ENCODE measurements at regions not wholly inside any gene's neighbourhood (a gene's known extent, or its start where the extent isn't known, plus 50 kb on each side); places are given as distances from the start of the nearest gene placed in this dataset.

DNA sequence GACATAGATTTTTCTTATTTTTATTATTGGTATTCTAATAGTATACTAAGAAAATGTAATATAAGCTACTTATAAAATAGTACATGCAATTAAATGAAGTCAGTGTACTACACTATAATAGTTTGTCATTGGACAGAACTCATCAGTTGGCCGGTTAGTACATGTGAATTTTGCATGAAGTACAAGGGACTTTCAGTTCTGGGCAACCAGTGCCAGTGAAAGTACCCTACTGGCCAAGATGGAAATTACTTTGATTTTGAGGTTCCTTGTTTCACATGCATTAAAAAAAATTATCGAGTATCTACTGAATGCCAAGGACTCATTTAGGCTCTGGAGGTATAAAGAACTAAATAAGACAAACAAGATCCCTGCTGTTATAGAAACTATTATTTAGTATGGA lies 213.4 kb upstream of the ELL2 start:
- no peaks in the 10 kb centered on the region for H3K36me3 ChIP-seq (replicated peaks in 1 of 2; ENCODE audit: control insufficient read depth in 1 of 2, insufficient read depth in 2 of 2, low read length in 1 of 2)
- H3K79me2 ChIP-seq (ENCODE audit: insufficient read depth): no peaks in the 10 kb centered on the region
- ChIA-PET POLR2A (no interaction called here), CTCF (interaction anchor here (1.6 kb wide), 1 partner anchor 20 kb away, joined by 3 read pairs; no protein-coding TSS in a partner anchor)
- no peak overlapping the region for H3K27ac ChIP-seq (ENCODE audit: low read depth in 2 of 2, low read length in 1 of 2)
- peak; percentile 24 for DNase-seq
- no peak overlapping the region for H3K9ac ChIP-seq
- no peaks in the 10 kb centered on the region for H3K9me2 ChIP-seq
- no peak overlapping the region for H3K4me2 ChIP-seq
- WGBS (ENCODE audit: low lambda C conversion rate): 88% methylated on average over 2 of the region's 2 CpGs
- TF ChIP-seq, protein P1, sequence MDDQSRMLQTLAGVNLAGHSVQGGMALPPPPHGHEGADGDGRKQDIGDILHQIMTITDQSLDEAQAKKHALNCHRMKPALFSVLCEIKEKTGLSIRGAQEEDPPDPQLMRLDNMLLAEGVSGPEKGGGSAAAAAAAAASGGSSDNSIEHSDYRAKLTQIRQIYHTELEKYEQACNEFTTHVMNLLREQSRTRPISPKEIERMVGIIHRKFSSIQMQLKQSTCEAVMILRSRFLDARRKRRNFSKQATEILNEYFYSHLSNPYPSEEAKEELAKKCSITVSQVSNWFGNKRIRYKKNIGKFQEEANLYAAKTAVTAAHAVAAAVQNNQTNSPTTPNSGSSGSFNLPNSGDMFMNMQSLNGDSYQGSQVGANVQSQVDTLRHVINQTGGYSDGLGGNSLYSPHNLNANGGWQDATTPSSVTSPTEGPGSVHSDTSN (IDR thresholded peaks at IDR 0.05): no peak
- TF ChIP-seq RAD21 (IDR thresholded peaks at IDR 0.05; ENCODE audit: low read length): 0 out of 2 replicates have a peak, but pooled peaks have one; percentile 4
- TF ChIP-seq, protein P2, sequence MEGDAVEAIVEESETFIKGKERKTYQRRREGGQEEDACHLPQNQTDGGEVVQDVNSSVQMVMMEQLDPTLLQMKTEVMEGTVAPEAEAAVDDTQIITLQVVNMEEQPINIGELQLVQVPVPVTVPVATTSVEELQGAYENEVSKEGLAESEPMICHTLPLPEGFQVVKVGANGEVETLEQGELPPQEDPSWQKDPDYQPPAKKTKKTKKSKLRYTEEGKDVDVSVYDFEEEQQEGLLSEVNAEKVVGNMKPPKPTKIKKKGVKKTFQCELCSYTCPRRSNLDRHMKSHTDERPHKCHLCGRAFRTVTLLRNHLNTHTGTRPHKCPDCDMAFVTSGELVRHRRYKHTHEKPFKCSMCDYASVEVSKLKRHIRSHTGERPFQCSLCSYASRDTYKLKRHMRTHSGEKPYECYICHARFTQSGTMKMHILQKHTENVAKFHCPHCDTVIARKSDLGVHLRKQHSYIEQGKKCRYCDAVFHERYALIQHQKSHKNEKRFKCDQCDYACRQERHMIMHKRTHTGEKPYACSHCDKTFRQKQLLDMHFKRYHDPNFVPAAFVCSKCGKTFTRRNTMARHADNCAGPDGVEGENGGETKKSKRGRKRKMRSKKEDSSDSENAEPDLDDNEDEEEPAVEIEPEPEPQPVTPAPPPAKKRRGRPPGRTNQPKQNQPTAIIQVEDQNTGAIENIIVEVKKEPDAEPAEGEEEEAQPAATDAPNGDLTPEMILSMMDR (IDR thresholded peaks at IDR 0.05): peak; percentile 52
- no peak overlapping the region for H3K4me3 ChIP-seq (ENCODE audit: low read depth in 2 of 2, low read length in 1 of 2)
- no peaks in the 10 kb centered on the region for H4K20me1 ChIP-seq (ENCODE audit: insufficient read depth)
- H3F3A ChIP-seq (replicated peaks; ENCODE audit: insufficient read depth): peaks cover 26% of the 10 kb centered on the region
- H3K4me1 ChIP-seq (ENCODE audit: control insufficient read depth in 1 of 2, insufficient read depth in 2 of 2, low read depth in 1 of 2, low read length in 1 of 2): peaks cover 0 to 13% of the 10 kb centered on the region in 2 experiments; a peak in 2 of 4 replicates
- no peak overlapping the region for H2AFZ ChIP-seq (ENCODE audit: low read depth)
- H3K27me3 ChIP-seq (ENCODE audit: insufficient read depth): no peaks in the 10 kb centered on the region
- H3K9me3 ChIP-seq: no peaks in the 10 kb centered on the region

DNA sequence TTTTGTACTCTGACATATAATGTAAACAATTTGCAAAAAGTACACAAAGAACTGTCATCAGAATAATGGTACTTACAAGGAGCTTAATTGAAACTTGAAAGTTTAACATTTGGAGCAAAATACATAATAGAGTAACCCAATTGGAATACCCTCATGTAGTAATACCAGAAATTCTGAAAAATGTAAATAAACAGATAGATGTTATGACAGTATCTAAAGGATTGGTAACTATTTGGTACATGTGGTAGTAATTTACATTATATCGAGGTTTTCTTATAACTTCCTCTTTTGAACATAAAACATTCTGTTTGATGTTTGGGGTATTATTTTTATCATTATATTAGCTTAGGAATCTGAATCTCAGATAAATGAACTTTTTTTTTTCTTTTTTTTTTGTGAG lies 211.7 kb upstream of the ELL2 start:
- Histone ChIP-seq H2AFZ (ENCODE audit: low read depth) (no peak overlapping the region), H3K36me3 (replicated peaks in 1 of 2; ENCODE audit: control insufficient read depth in 1 of 2, insufficient read depth in 2 of 2, low read length in 1 of 2) (no peaks in the 10 kb centered on the region), H3K79me2 (ENCODE audit: insufficient read depth) (no peaks in the 10 kb centered on the region), H3K4me1 (ENCODE audit: control insufficient read depth in 1 of 2, insufficient read depth in 2 of 2, low read depth in 1 of 2, low read length in 1 of 2) (peaks cover 0 to 10% of the 10 kb centered on the region in 2 experiments; a peak in 2 of 4 replicates), H4K20me1 (ENCODE audit: insufficient read depth) (no peaks in the 10 kb centered on the region), H3K4me3 (ENCODE audit: low read depth in 2 of 2, low read length in 1 of 2) (no peak overlapping the region), H3F3A (replicated peaks; ENCODE audit: insufficient read depth) (peaks cover 26% of the 10 kb centered on the region), H3K9me2 (no peaks in the 10 kb centered on the region), H3K9ac (no peak overlapping the region), H3K27me3 (ENCODE audit: insufficient read depth) (no peaks in the 10 kb centered on the region), H3K9me3 (no peaks in the 10 kb centered on the region), H3K27ac (ENCODE audit: low read depth in 2 of 2, low read length in 1 of 2) (no peak overlapping the region; a peak in 2 of 4 replicates), H3K4me2 (no peak overlapping the region)
- DNase-seq: no peak
- ChIA-PET CTCF (interaction anchor here (0.6 to 1.6 kb wide), 2 partner anchors 22 to 352 kb away, joined by 3 read pairs; no protein-coding TSS in a partner anchor), POLR2A (no interaction called here)
- WGBS (ENCODE audit: low lambda C conversion rate): 64% methylated on average over 1 of the region's 1 CpG
- TF ChIP-seq, protein P3, sequence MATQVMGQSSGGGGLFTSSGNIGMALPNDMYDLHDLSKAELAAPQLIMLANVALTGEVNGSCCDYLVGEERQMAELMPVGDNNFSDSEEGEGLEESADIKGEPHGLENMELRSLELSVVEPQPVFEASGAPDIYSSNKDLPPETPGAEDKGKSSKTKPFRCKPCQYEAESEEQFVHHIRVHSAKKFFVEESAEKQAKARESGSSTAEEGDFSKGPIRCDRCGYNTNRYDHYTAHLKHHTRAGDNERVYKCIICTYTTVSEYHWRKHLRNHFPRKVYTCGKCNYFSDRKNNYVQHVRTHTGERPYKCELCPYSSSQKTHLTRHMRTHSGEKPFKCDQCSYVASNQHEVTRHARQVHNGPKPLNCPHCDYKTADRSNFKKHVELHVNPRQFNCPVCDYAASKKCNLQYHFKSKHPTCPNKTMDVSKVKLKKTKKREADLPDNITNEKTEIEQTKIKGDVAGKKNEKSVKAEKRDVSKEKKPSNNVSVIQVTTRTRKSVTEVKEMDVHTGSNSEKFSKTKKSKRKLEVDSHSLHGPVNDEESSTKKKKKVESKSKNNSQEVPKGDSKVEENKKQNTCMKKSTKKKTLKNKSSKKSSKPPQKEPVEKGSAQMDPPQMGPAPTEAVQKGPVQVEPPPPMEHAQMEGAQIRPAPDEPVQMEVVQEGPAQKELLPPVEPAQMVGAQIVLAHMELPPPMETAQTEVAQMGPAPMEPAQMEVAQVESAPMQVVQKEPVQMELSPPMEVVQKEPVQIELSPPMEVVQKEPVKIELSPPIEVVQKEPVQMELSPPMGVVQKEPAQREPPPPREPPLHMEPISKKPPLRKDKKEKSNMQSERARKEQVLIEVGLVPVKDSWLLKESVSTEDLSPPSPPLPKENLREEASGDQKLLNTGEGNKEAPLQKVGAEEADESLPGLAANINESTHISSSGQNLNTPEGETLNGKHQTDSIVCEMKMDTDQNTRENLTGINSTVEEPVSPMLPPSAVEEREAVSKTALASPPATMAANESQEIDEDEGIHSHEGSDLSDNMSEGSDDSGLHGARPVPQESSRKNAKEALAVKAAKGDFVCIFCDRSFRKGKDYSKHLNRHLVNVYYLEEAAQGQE (IDR thresholded peaks at IDR 0.05; ENCODE audit: low read depth, low read length): no peak
- no peak for TF ChIP-seq YY1 (IDR thresholded peaks at IDR 0.05; ENCODE audit: low read depth)
- no peak for TF ChIP-seq FOSL2 (IDR thresholded peaks at IDR 0.05; ENCODE audit: borderline replicate concordance, low read depth)
- TF ChIP-seq CHD2 (IDR thresholded peaks at IDR 0.05; ENCODE audit: low read length, partially characterized antibody): no peak
- no peak for TF ChIP-seq EZH2phosphoT487 (IDR thresholded peaks at IDR 0.05; ENCODE audit: borderline replicate concordance, low read depth)
- TF ChIP-seq, protein P4, sequence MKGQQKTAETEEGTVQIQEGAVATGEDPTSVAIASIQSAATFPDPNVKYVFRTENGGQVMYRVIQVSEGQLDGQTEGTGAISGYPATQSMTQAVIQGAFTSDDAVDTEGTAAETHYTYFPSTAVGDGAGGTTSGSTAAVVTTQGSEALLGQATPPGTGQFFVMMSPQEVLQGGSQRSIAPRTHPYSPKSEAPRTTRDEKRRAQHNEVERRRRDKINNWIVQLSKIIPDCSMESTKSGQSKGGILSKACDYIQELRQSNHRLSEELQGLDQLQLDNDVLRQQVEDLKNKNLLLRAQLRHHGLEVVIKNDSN (IDR thresholded peaks at IDR 0.05; ENCODE audit: borderline replicate concordance, low read depth): no peak
- TF ChIP-seq SIN3A (IDR thresholded peaks at IDR 0.05; ENCODE audit: borderline replicate concordance, low read depth, low read length): no peak
- no peak for TF ChIP-seq NRF1 (IDR thresholded peaks at IDR 0.05; ENCODE audit: low read depth, low read length)
- no peak for TF ChIP-seq MXI1 (IDR thresholded peaks at IDR 0.05; ENCODE audit: low read depth, low read length)
- no peak for TF ChIP-seq RCOR1 (IDR thresholded peaks at IDR 0.05; ENCODE audit: low read length)
- no peak for TF ChIP-seq GABPA (IDR thresholded peaks at IDR 0.05; ENCODE audit: low read depth)
- TF ChIP-seq, protein P5, sequence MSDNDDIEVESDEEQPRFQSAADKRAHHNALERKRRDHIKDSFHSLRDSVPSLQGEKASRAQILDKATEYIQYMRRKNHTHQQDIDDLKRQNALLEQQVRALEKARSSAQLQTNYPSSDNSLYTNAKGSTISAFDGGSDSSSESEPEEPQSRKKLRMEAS (IDR thresholded peaks at IDR 0.05; ENCODE audit: low read depth): no peak
- TF ChIP-seq ELF1 (IDR thresholded peaks at IDR 0.05): no peak
- TF ChIP-seq, protein P6, sequence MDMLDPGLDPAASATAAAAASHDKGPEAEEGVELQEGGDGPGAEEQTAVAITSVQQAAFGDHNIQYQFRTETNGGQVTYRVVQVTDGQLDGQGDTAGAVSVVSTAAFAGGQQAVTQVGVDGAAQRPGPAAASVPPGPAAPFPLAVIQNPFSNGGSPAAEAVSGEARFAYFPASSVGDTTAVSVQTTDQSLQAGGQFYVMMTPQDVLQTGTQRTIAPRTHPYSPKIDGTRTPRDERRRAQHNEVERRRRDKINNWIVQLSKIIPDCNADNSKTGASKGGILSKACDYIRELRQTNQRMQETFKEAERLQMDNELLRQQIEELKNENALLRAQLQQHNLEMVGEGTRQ (IDR thresholded peaks at IDR 0.05; ENCODE audit: borderline replicate concordance, low read depth, low read length): no peak
- no peak for TF ChIP-seq TAF1 (IDR thresholded peaks at IDR 0.05; ENCODE audit: borderline replicate concordance, low read depth, low read length)

Data from SK-N-SH (cell line).